ENCODE measurements at regions not wholly inside any gene's neighbourhood (a gene's known extent, or its start where the extent isn't known, plus 50 kb on each side); places are given as distances from the start of the nearest gene placed in this dataset.

DNA sequence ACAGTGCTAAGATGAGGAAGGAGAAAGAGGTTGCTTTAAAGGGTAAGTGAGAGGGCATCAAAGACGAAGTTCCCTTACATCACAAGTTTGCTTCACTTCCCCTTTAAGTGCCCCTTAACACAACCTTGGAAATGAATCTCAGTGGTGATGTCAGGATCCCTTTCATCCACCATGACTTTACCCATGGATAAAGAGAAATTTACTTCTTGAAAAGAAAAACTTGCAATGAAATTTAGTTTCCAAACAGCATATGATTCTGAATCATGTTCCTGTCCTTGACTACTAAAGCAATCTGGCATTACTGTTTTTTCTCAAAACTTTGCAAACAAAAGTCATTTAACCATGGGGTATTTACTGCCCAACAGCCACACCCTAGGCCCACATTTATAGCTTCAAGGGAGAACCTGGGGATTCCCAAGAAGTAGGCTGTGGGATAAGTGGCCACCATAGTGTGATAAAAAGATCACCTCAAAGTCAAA is 135.9 kb downstream of the ITGB8 start:
- H4K5ac ChIP-seq (ENCODE audit: insufficient read length, low read depth, low read length), result no peak overlapping the region
- no peak overlapping the region for H3K4me2 ChIP-seq (ENCODE audit: insufficient read depth in 1 of 2, low read depth in 2 of 2, low read length in 2 of 2)
- H4K91ac ChIP-seq (replicated peaks; ENCODE audit: insufficient read length, low read length), result no peak overlapping the region
- H4K8ac ChIP-seq (ENCODE audit: extremely low read depth, insufficient read depth, low read length), result no peak overlapping the region
- H2BK20ac ChIP-seq (ENCODE audit: low read length), result no peak overlapping the region
- H3K9ac ChIP-seq (replicated peaks in 1 of 4; ENCODE audit: extremely low read depth in 1 of 4, low read depth in 3 of 4, low read length in 3 of 4), result no peak overlapping the region
- H3K27ac ChIP-seq (ENCODE audit: low read depth, low read length), result no peak overlapping the region
- FAIRE-seq (no peak), DNase-seq (ENCODE audit: low read depth in 1 of 2, low spot score in 2 of 2) (no peak)
- H2AK5ac ChIP-seq (ENCODE audit: low read depth, low read length), result no peak overlapping the region
- no peaks in the 10 kb centered on the region for H4K20me1 ChIP-seq (replicated peaks in 1 of 2; ENCODE audit: control insufficient read depth in 1 of 2, insufficient read depth in 2 of 2, low read length in 2 of 2)
- H3K4ac ChIP-seq (replicated peaks; ENCODE audit: insufficient read length, low read depth, low read length), result no peak overlapping the region
- no peaks in the 10 kb centered on the region for H3K79me2 ChIP-seq (ENCODE audit: control insufficient read depth in 1 of 2, insufficient read depth in 2 of 2, low read length in 2 of 2)
- no peaks in the 10 kb centered on the region for H3K27me3 ChIP-seq (replicated peaks in 1 of 4; ENCODE audit: control insufficient read depth in 3 of 4, extremely low read depth in 1 of 4, insufficient read depth in 3 of 4, low read length in 3 of 4)
- H3K14ac ChIP-seq (ENCODE audit: insufficient read length), result no peak overlapping the region
- H2BK5ac ChIP-seq (ENCODE audit: low read depth, low read length), result no peak overlapping the region
- H3K18ac ChIP-seq (ENCODE audit: extremely low read depth, low read length), result no peak overlapping the region
- peaks cover 2% of the 10 kb centered on the region; the same call in 1 of the 2 replicates for H3K23me2 ChIP-seq (ENCODE audit: low read depth, low read length)
- H3K79me1 ChIP-seq (ENCODE audit: low read depth, low read length), result no peaks in the 10 kb centered on the region
- H2BK120ac ChIP-seq (replicated peaks; ENCODE audit: low read depth, low read length), result no peak overlapping the region
- H3K36me3 ChIP-seq (ENCODE audit: control insufficient read depth in 2 of 4, insufficient read depth in 4 of 4, low read length in 3 of 4), result no peaks in the 10 kb centered on the region
- no peak overlapping the region for H2AFZ ChIP-seq (ENCODE audit: low read length)
- ChIA-PET POLR2A (ENCODE audit: partially characterized antibody) (no interaction called here), CTCF (ENCODE audit: partially characterized antibody) (interaction anchor here (0.9 kb wide), 1 partner anchor 25 kb away, joined by 3 read pairs; no protein-coding TSS in a partner anchor)
- H3K4me1 ChIP-seq (replicated peaks in 1 of 4; ENCODE audit: control insufficient read depth in 3 of 4, insufficient read depth in 4 of 4, low read length in 3 of 4), result no peaks in the 10 kb centered on the region
- no peak overlapping the region for H3K4me3 ChIP-seq (ENCODE audit: extremely low read depth in 1 of 4, insufficient read depth in 2 of 4, low read depth in 3 of 4, low read length in 4 of 4)
- no peak overlapping the region for H2BK12ac ChIP-seq (ENCODE audit: low read depth, low read length)
- no peak overlapping the region for H3K56ac ChIP-seq (replicated peaks; ENCODE audit: insufficient read length, low read depth, low read length)
- 81% methylated on average over 1 of the region's 1 CpG; no CpG with 5 or more reads in 1 of the 2 experiments for WGBS, 2 experiments (ENCODE audit: extremely low coverage in 1 of 2, insufficient coverage in 1 of 2, insufficient read length in 1 of 2, insufficient replicate concordance in 2 of 2, low coverage in 1 of 2, low lambda C conversion rate in 2 of 2, missing lambda C conversion rate in 1 of 2)
- no peak overlapping the region for H3K23ac ChIP-seq (ENCODE audit: insufficient read length)
- H2BK15ac ChIP-seq (ENCODE audit: low read length), result no peak overlapping the region
- TF ChIP-seq EZH2 (IDR thresholded peaks at IDR 0.05; ENCODE audit: low read depth, low read length, severe bottlenecking) (no peak), ASH2L (IDR thresholded peaks at IDR 0.05; ENCODE audit: low read length) (no peak)
- no peaks in the 10 kb centered on the region for H3K9me3 ChIP-seq (ENCODE audit: insufficient read depth in 2 of 2, low read depth in 1 of 2, low read length in 1 of 2)

Data from H1 (cell line).